ENCODE measurements at regions not wholly inside any gene's neighbourhood (a gene's known extent, or its start where the extent isn't known, plus 50 kb on each side); places are given as distances from the start of the nearest gene placed in this dataset.
A peak's percentile ranks its signal among the peaks of the same experiment; 100 is the strongest.

DNA sequence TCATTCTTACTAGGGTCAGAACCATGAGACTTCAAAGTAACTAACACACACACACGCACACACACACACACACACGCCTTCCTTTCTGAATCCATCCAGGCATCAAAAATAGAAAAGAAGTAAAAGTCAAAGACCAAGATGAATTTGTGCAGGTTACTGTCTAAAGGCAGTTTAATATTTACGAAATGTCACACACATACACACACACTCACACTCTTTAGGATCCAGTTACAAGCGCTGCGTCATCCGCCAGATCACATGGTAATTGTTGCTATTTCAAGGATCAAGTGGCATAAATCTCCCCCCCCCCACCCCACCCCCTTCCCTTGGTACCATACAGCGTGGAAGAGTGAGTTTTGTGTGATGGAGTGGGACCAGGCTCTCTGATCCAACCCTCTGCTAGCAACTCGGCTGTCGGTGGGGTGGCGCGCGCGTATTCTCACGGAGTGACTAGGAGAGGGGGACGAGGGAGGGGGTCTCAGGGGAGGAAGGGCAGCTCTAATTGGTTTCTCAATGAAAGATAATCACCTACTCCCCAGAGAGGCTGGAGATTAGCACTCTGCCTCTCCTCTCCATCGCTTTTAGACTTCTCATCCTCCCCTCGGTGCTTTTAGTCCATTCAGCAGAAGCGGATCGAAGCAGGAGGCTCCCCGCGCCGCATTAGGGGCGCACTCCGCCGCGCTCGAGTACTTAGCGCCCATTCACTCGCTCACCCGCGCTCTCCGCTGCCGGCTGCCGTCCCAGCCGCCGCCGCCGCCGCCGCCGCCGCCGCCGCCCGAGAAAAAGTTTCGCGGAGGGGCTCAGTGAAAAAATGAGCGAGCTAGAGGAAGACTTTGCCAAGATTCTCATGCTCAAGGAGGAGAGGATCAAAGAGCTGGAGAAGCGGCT is 83.5 kb upstream of the PRKG1 start:
- TF ChIP-seq, protein P1, sequence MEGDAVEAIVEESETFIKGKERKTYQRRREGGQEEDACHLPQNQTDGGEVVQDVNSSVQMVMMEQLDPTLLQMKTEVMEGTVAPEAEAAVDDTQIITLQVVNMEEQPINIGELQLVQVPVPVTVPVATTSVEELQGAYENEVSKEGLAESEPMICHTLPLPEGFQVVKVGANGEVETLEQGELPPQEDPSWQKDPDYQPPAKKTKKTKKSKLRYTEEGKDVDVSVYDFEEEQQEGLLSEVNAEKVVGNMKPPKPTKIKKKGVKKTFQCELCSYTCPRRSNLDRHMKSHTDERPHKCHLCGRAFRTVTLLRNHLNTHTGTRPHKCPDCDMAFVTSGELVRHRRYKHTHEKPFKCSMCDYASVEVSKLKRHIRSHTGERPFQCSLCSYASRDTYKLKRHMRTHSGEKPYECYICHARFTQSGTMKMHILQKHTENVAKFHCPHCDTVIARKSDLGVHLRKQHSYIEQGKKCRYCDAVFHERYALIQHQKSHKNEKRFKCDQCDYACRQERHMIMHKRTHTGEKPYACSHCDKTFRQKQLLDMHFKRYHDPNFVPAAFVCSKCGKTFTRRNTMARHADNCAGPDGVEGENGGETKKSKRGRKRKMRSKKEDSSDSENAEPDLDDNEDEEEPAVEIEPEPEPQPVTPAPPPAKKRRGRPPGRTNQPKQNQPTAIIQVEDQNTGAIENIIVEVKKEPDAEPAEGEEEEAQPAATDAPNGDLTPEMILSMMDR (IDR thresholded peaks at IDR 0.05): peak in 1 of 6 experiments; percentile 1
- no peak for TF ChIP-seq POLR2A (IDR thresholded peaks at IDR 0.05)

Data from adrenal gland (tissue), 5 donors.